GM20000 (cell line): ENCODE measurements at regions not wholly inside any gene's neighbourhood (a gene's known extent, or its start where the extent isn't known, plus 50 kb on each side); places are given as distances from the start of the nearest gene placed in this dataset.

Source experiments
- DNase-seq: peaks from one replicate; pipeline ENCODE4 v3.0.0; 2012; ENCODE audit warnings: low spot score
- CTCF ChIP-seq: IDR thresholded peaks from 2 replicates; pipeline ENCODE4 v1.5.1; 2012; ENCODE audit warnings: mild to moderate bottlenecking, control low read depth; ENCODE audit errors: extremely low read depth, missing control alignments

GRCh38 chr10:90571481-90572258 lies 286.2 kb downstream of the HTR7 start:
- no peak for DNase-seq
- no peak for TF ChIP-seq CTCF

- TF ChIP-seq CTCF, result no peak
- DNase-seq, result no peak
These were observed 282.7 kb downstream of the HTR7 start for GRCh38 chr10:90575125-90575524.

GRCh38 chr10:90577569-90577968 lies 280.3 kb downstream of the HTR7 start:
- no peak for TF ChIP-seq CTCF
- no peak for DNase-seq

- no peak for DNase-seq
- no peak for TF ChIP-seq CTCF
These were observed 278.1 kb downstream of the HTR7 start for GRCh38 chr10:90579602-90580242.

GRCh38 chr10:90583416-90583815 lies 274.4 kb downstream of the HTR7 start:
- no peak for DNase-seq
- no peak for TF ChIP-seq CTCF

- TF ChIP-seq CTCF, result no peak
These were observed 270.8 kb downstream of the HTR7 start for GRCh38 chr10:90587081-90587491.

GRCh38 chr10:90587561-90587960 lies 270.3 kb downstream of the HTR7 start:
- no peak for TF ChIP-seq CTCF
- no peak for DNase-seq

More at GRCh38 chr10:90587081-90587491, 270.8 kb downstream of the HTR7 start:
- DNase-seq, result no peak
